IMR-90 (cell line): ENCODE measurements at regions not wholly inside any gene's neighbourhood (a gene's known extent, or its start where the extent isn't known, plus 50 kb on each side); places are given as distances from the start of the nearest gene placed in this dataset.

Source experiments
- ATAC-seq: fragments of 200-7000 bp; cut with Tn5 transposase; 2 replicates; pipeline ENCODE4 v1.9.1; 2020; ENCODE audit warnings: low read depth, mild to moderate bottlenecking, moderate library complexity
- BruUV-seq: library from RNA; stranded (reverse); fragments of 400-500 nt; replicated peaks from 2 replicates; lab custom pipeline; 2021; lab: Mats Ljungman, UMichigan
- CTCF ChIA-PET: fragments of 300-600 bp; formaldehyde crosslinking; extraction: SDS; loops from one replicate; lab custom pipeline; 2021; ENCODE audit warnings: antibody characterized with exemption; lab: Yijun Ruan, JAX
- POLR2A ChIA-PET: fragments of 300-600 bp; sonication (Branson Sonifier 250); formaldehyde crosslinking; loops from one replicate; lab custom pipeline; 2022; ENCODE audit warnings: antibody characterized with exemption; ENCODE audit not compliant: unreplicated experiment; lab: Charles Lee
- DNase-seq: peaks from one replicate; pipeline ENCODE4 v3.0.0; 2013
- H2AFZ ChIP-seq: replicated peaks from 2 replicates; pipeline ENCODE3; 2013; ENCODE audit warnings: low read length, mild to moderate bottlenecking; ENCODE audit not compliant: poor library complexity
- H2AK5ac ChIP-seq: 2 replicates; pipeline ENCODE4 v1.6.1; 2013; ENCODE audit warnings: low read depth, low read length, inconsistent platforms
- H2AK9ac ChIP-seq: replicated peaks from 2 replicates; pipeline ENCODE3; 2013; ENCODE audit warnings: mild to moderate bottlenecking, low read depth, low read length, moderate library complexity; ENCODE audit not compliant: poor library complexity
- H2BK120ac ChIP-seq: 2 replicates; pipeline ENCODE4 v1.6.1; 2013; ENCODE audit warnings: low read depth, low read length, inconsistent platforms
- H2BK15ac ChIP-seq: 3 replicates; pipeline ENCODE4 v1.6.1; 2013; ENCODE audit warnings: low read depth, low read length, inconsistent platforms
- H2BK20ac ChIP-seq: 2 replicates; pipeline ENCODE4 v1.6.1; 2013; ENCODE audit warnings: low read depth, mild to moderate bottlenecking, inconsistent platforms, low read length, moderate library complexity
- H2BK5ac ChIP-seq: 2 replicates; pipeline ENCODE4 v1.6.1; 2013; ENCODE audit warnings: mild to moderate bottlenecking, low read depth, low read length, inconsistent platforms; ENCODE audit not compliant: poor library complexity, severe bottlenecking
- H3K14ac ChIP-seq: replicated peaks from 2 replicates; pipeline ENCODE4 v1.6.1; 2013; ENCODE audit warnings: low read depth, low read length, inconsistent platforms
- H3K18ac ChIP-seq: 2 replicates; pipeline ENCODE4 v1.6.1; 2013; ENCODE audit warnings: low read depth, low read length, control low read depth
- H3K23ac ChIP-seq: 2 replicates; pipeline ENCODE4 v1.6.1; 2013; ENCODE audit warnings: low read depth, low read length, inconsistent platforms
- H3K27ac ChIP-seq: 2 replicates; pipeline ENCODE4 v1.5.1; 2013; ENCODE audit warnings: mild to moderate bottlenecking, control low read depth, low read length; ENCODE audit not compliant: insufficient read depth
- H3K27me3 ChIP-seq: 2 replicates; pipeline ENCODE4 v1.6.1; 2013; ENCODE audit warnings: low read length; ENCODE audit not compliant: control insufficient read depth, insufficient read depth
- H3K36me3 ChIP-seq: 2 replicates; pipeline ENCODE4 v1.6.1; 2013; ENCODE audit warnings: low read length, mixed read lengths; ENCODE audit not compliant: control insufficient read depth, insufficient read depth
- H3K4ac ChIP-seq: 2 replicates; pipeline ENCODE4 v1.6.1; 2013; ENCODE audit warnings: low read depth, low read length, inconsistent platforms
- H3K4me1 ChIP-seq: 2 replicates; pipeline ENCODE4 v1.6.1; 2013; ENCODE audit warnings: low read length, mixed read lengths; ENCODE audit not compliant: control insufficient read depth, insufficient read depth
- H3K4me2 ChIP-seq: 2 replicates; pipeline ENCODE4 v1.6.1; 2013; ENCODE audit warnings: low read depth, mild to moderate bottlenecking, control low read depth, low read length, moderate library complexity
- H3K4me3 ChIP-seq: 2 replicates; pipeline ENCODE4 v1.5.1; 2013; ENCODE audit warnings: low read depth, mild to moderate bottlenecking, control low read depth, low read length, moderate library complexity; ENCODE audit not compliant: insufficient read depth
- H3K56ac ChIP-seq: 2 replicates; pipeline ENCODE4 v1.6.1; 2013; ENCODE audit warnings: low read length, inconsistent platforms; ENCODE audit not compliant: insufficient read depth; ENCODE audit errors: extremely low read depth
- H3K79me1 ChIP-seq, 2 experiments: 2 replicates each; pipeline ENCODE4 v1.6.1; 2013; ENCODE audit warnings: low read length in 2 of 2, inconsistent platforms in 1 of 2, low read depth in 1 of 2
- H3K9ac ChIP-seq: 2 replicates; pipeline ENCODE4 v1.6.1; 2013; ENCODE audit warnings: low read depth, low read length, control low read depth
- H3K9me1 ChIP-seq: 2 replicates; pipeline ENCODE4 v1.6.1; 2013; ENCODE audit warnings: low read length, inconsistent platforms; ENCODE audit not compliant: insufficient read depth
- H3K9me3 ChIP-seq: 2 replicates; pipeline ENCODE4 v1.6.1; 2013; ENCODE audit warnings: low read length; ENCODE audit not compliant: control insufficient read depth, insufficient read depth
- H4K20me1 ChIP-seq: 2 replicates; pipeline ENCODE4 v1.6.1; 2013; ENCODE audit warnings: low read length, inconsistent platforms; ENCODE audit not compliant: insufficient read depth
- H4K5ac ChIP-seq: 2 replicates; pipeline ENCODE4 v1.6.1; 2013; ENCODE audit warnings: mild to moderate bottlenecking, low read depth, low read length, control low read depth
- H4K8ac ChIP-seq, 2 experiments: 2 replicates each; pipeline ENCODE4 v1.6.1; 2013; ENCODE audit warnings: low read depth in 2 of 2, low read length in 2 of 2, control low read depth in 1 of 2, inconsistent platforms in 1 of 2
- H4K91ac ChIP-seq: 2 replicates; pipeline ENCODE4 v1.6.1; 2013; ENCODE audit warnings: low read depth, low read length, inconsistent platforms; ENCODE audit not compliant: insufficient read depth
- BHLHE40 ChIP-seq: fragments of 150-350 bp; IDR thresholded peaks from 2 replicates; pipeline ENCODE4 v1.6.1; 2016; ENCODE audit warnings: mild to moderate bottlenecking, low read depth, low read length
- CEBPB ChIP-seq: IDR thresholded peaks from 2 replicates; pipeline ENCODE4 v1.6.1; 2012; ENCODE audit warnings: low read depth, low read length, improper control_type of control experiment
- CHD1 ChIP-seq: IDR thresholded peaks from 2 replicates; pipeline ENCODE4 v1.6.1; 2012; ENCODE audit warnings: low read depth, low read length, improper control_type of control experiment
- CTCF ChIP-seq: conservative IDR thresholded peaks from 2 replicates; pipeline ENCODE4 v1.5.1; 2012; ENCODE audit warnings: mild to moderate bottlenecking, low read depth, low read length, improper control_type of control experiment
- ELK1 ChIP-seq: fragments of 150-350 bp; IDR thresholded peaks from 2 replicates; pipeline ENCODE4 v1.6.1; 2016; ENCODE audit warnings: low read depth, mild to moderate bottlenecking, low read length, moderate library complexity, borderline replicate concordance
- FOS ChIP-seq: fragments of 150-350 bp; IDR thresholded peaks from 2 replicates; pipeline ENCODE4 v1.6.1; 2016; ENCODE audit warnings: low read depth, low read length
- MAFK ChIP-seq: IDR thresholded peaks from 2 replicates; pipeline ENCODE4 v1.6.1; 2012; ENCODE audit warnings: low read depth, low read length, improper control_type of control experiment
- MAZ ChIP-seq: IDR thresholded peaks from 2 replicates; pipeline ENCODE4 v1.6.1; 2012; ENCODE audit warnings: low read depth, mild to moderate bottlenecking, low read length, improper control_type of control experiment, moderate library complexity, borderline replicate concordance
- MXI1 ChIP-seq: IDR thresholded peaks from 2 replicates; pipeline ENCODE4 v1.6.1; 2012; ENCODE audit warnings: low read depth, mild to moderate bottlenecking, low read length, moderate library complexity, borderline replicate concordance
- NFE2L2 ChIP-seq: fragments of 150-350 bp; IDR thresholded peaks from 2 replicates; pipeline ENCODE4 v1.6.1; 2016; ENCODE audit warnings: low read depth, mild to moderate bottlenecking, low read length
- POLR2A ChIP-seq: IDR thresholded peaks from 2 replicates; pipeline ENCODE4 v1.6.1; 2012; ENCODE audit warnings: mild to moderate bottlenecking, low read depth, low read length
- RAD21 ChIP-seq: IDR thresholded peaks from 2 replicates; pipeline ENCODE4 v1.6.1; 2012; ENCODE audit warnings: low read length, improper control_type of control experiment
- RCOR1 ChIP-seq: IDR thresholded peaks from 2 replicates; pipeline ENCODE4 v1.6.1; 2012; ENCODE audit warnings: mild to moderate bottlenecking, low read length, improper control_type of control experiment; ENCODE audit not compliant: insufficient replicate concordance
- RFX5 ChIP-seq: IDR thresholded peaks from 2 replicates; pipeline ENCODE4 v1.8.0; 2012; ENCODE audit warnings: low read depth, mild to moderate bottlenecking, low read length, moderate library complexity
- SMC3 ChIP-seq: fragments of 150-350 bp; IDR thresholded peaks from 2 replicates; pipeline ENCODE4 v1.6.1; 2016; ENCODE audit warnings: low read depth, mild to moderate bottlenecking, antibody characterized with exemption, low read length, moderate library complexity
- USF2 ChIP-seq: fragments of 150-350 bp; IDR thresholded peaks from 2 replicates; pipeline ENCODE4 v1.6.1; 2017; ENCODE audit warnings: mild to moderate bottlenecking, antibody characterized with exemption, low read length, low read depth
- WGBS, 2 experiments: methylation state at CpG; one replicate each; pipeline versions ENCODE4 v1.1.5 to v1.1.7; 2013; ENCODE audit warnings: missing lambda C conversion rate in 2 of 2; ENCODE audit not compliant: insufficient read length in 1 of 2; ENCODE audit errors: extremely low coverage in 2 of 2; 5-methylcytosine and 5-hydroxymethylcytosine counted together
- dilution Hi-C: fragments of 300-500 bp; cut with HindIII; formaldehyde crosslinking; loops from one replicate; pipeline ENCODE4 v1.14.3; 2018; ENCODE audit warnings: low sequenced_read_pairs; ENCODE audit not compliant: unreplicated experiment
- in situ Hi-C: fragments of 300-500 bp; cut with MboI; formaldehyde crosslinking; loops from 3 replicates; pipeline ENCODE4 v1.14.3; 2019; ENCODE audit warnings: low sequenced_read_pairs, inconsistent platforms, mixed read lengths
- intact Hi-C: fragments of 100-400 bp; cut with micrococcal nuclease; formaldehyde crosslinking; loops from 2 replicates; pipeline ENCODE4 v1.10.0; 2022

GRCh38 chr1:58862728-58863385 is 79.0 kb upstream of the JUN start:
- H2AK9ac ChIP-seq = no peak overlapping the region
- H2AK5ac ChIP-seq = no peak overlapping the region
- no peaks in the 10 kb centered on the region for H3K9me3 ChIP-seq
- no peak overlapping the region for H4K8ac ChIP-seq
- H2BK15ac ChIP-seq = no peak overlapping the region; the same call in 2 of the 3 replicates
- no peak overlapping the region for H3K23ac ChIP-seq
- H3K4me1 ChIP-seq = peaks cover 6% of the 10 kb centered on the region; the same call in 1 of the 2 replicates
- H3K27me3 ChIP-seq = no peaks in the 10 kb centered on the region
- H3K9ac ChIP-seq = no peak overlapping the region
- no peak for DNase-seq
- H4K91ac ChIP-seq = no peak overlapping the region
- intact Hi-C loops (no loop called here), dilution Hi-C loops (no loop called here), in situ Hi-C loops (no loop called here)
- POLR2A ChIA-PET = no interaction called here
- peaks cover 3% of the 10 kb centered on the region; the same call in 1 of the 2 replicates for H3K9me1 ChIP-seq
- no peak overlapping the region for H2BK20ac ChIP-seq
- no peaks in the 10 kb centered on the region for H3K79me1 ChIP-seq
- no CpG with 5 or more reads among the region's 1 CpG for WGBS, 2 experiments
- H3K36me3 ChIP-seq = no peaks in the 10 kb centered on the region
- no peak overlapping the region for H3K4ac ChIP-seq
- no peak for TF ChIP-seq RAD21
- no peak for TF ChIP-seq FOS
- no peak for TF ChIP-seq MAZ
- no peak for TF ChIP-seq CTCF
- no peak for TF ChIP-seq ELK1
- no peak for TF ChIP-seq CHD1
- no peak for TF ChIP-seq RCOR1
- no peak for TF ChIP-seq MAFK
- TF ChIP-seq RFX5 = no peak
- TF ChIP-seq NFE2L2 = no peak
- TF ChIP-seq CEBPB = no peak
- TF ChIP-seq USF2 = no peak
- TF ChIP-seq SMC3 = no peak
- TF ChIP-seq MXI1 = no peak
- TF ChIP-seq BHLHE40 = no peak
- TF ChIP-seq POLR2A = no peak
- H2BK120ac ChIP-seq = no peak overlapping the region
- CTCF ChIA-PET = no interaction called here
- H3K27ac ChIP-seq = no peak overlapping the region
- no peak overlapping the region for H3K56ac ChIP-seq
- no peak overlapping the region for H3K4me3 ChIP-seq
- H3K4me2 ChIP-seq = no peak overlapping the region
- H2AFZ ChIP-seq = no peak overlapping the region
- no peak overlapping the region for H4K5ac ChIP-seq
- no peaks in the 10 kb centered on the region for H4K20me1 ChIP-seq
- no peak overlapping the region for H2BK5ac ChIP-seq
- BruUV-seq = no TSS peak
- no peak overlapping the region for H3K14ac ChIP-seq
- ATAC-seq = no peak
- no peak overlapping the region for H3K18ac ChIP-seq
